ENCODE measurements at regions not wholly inside any gene's neighbourhood (a gene's known extent, or its start where the extent isn't known, plus 50 kb on each side); places are given as distances from the start of the nearest gene placed in this dataset.

DNA sequence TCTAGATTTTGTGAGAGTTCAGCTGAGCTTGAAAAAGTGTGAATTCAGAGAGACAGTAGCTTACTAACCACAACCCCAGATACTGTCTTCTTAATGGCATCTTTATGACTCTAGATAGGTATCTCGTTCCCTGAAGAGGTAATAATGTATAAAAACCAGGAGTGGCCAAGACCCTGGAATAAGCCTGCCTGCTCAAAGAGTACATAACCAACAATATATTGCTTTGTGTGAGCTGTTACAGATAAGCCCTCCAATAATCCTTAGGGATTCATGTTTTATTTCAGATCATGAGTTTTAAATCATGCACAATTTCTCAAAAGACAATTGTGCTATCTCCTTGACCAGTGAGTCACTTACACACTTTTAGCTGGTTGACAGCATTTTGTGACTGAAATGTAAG is 327.8 kb upstream of the ADGRB3 start:
- POLR2A ChIA-PET, result no interaction called here
- TF ChIP-seq ZNF510 (tag by site-specific recombination; IDR thresholded peaks at IDR 0.05; ENCODE audit: insufficient replicate concordance) (no peak), ZNF624 (tag by site-specific recombination; IDR thresholded peaks at IDR 0.05) (no peak)
- TF ChIP-seq, protein P1, sequence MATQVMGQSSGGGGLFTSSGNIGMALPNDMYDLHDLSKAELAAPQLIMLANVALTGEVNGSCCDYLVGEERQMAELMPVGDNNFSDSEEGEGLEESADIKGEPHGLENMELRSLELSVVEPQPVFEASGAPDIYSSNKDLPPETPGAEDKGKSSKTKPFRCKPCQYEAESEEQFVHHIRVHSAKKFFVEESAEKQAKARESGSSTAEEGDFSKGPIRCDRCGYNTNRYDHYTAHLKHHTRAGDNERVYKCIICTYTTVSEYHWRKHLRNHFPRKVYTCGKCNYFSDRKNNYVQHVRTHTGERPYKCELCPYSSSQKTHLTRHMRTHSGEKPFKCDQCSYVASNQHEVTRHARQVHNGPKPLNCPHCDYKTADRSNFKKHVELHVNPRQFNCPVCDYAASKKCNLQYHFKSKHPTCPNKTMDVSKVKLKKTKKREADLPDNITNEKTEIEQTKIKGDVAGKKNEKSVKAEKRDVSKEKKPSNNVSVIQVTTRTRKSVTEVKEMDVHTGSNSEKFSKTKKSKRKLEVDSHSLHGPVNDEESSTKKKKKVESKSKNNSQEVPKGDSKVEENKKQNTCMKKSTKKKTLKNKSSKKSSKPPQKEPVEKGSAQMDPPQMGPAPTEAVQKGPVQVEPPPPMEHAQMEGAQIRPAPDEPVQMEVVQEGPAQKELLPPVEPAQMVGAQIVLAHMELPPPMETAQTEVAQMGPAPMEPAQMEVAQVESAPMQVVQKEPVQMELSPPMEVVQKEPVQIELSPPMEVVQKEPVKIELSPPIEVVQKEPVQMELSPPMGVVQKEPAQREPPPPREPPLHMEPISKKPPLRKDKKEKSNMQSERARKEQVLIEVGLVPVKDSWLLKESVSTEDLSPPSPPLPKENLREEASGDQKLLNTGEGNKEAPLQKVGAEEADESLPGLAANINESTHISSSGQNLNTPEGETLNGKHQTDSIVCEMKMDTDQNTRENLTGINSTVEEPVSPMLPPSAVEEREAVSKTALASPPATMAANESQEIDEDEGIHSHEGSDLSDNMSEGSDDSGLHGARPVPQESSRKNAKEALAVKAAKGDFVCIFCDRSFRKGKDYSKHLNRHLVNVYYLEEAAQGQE (tag by site-specific recombination; IDR thresholded peaks at IDR 0.05), result no peak
- TF ChIP-seq, protein P2, sequence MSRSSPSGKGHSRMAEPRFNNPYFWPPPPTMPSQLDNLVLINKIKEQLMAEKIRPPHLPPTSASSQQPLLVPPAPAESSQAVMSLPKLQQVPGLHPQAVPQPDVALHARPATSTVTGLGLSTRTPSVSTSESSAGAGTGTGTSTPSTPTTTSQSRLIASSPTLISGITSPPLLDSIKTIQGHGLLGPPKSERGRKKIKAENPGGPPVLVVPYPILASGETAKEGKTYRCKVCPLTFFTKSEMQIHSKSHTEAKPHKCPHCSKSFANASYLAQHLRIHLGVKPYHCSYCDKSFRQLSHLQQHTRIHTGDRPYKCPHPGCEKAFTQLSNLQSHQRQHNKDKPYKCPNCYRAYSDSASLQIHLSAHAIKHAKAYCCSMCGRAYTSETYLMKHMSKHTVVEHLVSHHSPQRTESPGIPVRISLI (tag by site-specific recombination; IDR thresholded peaks at IDR 0.05), result no peak
- CTCF ChIA-PET, result no interaction called here
- H3K27ac ChIP-seq (ENCODE audit: extremely low read depth, low read depth, low read length), result no peak overlapping the region
- no peaks in the 10 kb centered on the region for H3K9me3 ChIP-seq (ENCODE audit: control insufficient read depth, insufficient read depth, low read depth, low read length)
- no peaks in the 10 kb centered on the region for H3K36me3 ChIP-seq (ENCODE audit: control insufficient read depth in 2 of 2, insufficient read depth in 1 of 2, low read length in 2 of 2)
- H3K4me3 ChIP-seq (ENCODE audit: low read depth, low read length), result no peak overlapping the region
- no peaks in the 10 kb centered on the region for H3K4me1 ChIP-seq (ENCODE audit: control insufficient read depth, insufficient read depth, low read length)

- Histone ChIP-seq H3K9me3 (ENCODE audit: control insufficient read depth, insufficient read depth, low read depth, low read length) (no peaks in the 10 kb centered on the region), H3K36me3 (ENCODE audit: control insufficient read depth in 2 of 2, insufficient read depth in 1 of 2, low read length in 2 of 2) (no peaks in the 10 kb centered on the region), H3K4me1 (ENCODE audit: control insufficient read depth, insufficient read depth, low read length) (no peaks in the 10 kb centered on the region), H3K27ac (ENCODE audit: extremely low read depth, low read depth, low read length) (no peak overlapping the region), H3K4me3 (ENCODE audit: low read depth, low read length) (no peak overlapping the region)
- POLR2A ChIA-PET, result no interaction called here
- CTCF ChIA-PET, result interaction anchor here (0.7 kb wide), 1 partner anchor 1880 kb away, joined by 3 read pairs; no protein-coding TSS in a partner anchor
- TF ChIP-seq MEIS1 (CRISPR knock-in tag; IDR thresholded peaks at IDR 0.05; ENCODE audit: borderline replicate concordance) (no peak), ZNF776 (tag by site-specific recombination; IDR thresholded peaks at IDR 0.05; ENCODE audit: borderline replicate concordance) (no peak), KLF1 (tag by site-specific recombination; IDR thresholded peaks at IDR 0.05) (no peak), ZNF292 (tag by site-specific recombination; IDR thresholded peaks at IDR 0.05; ENCODE audit: borderline replicate concordance, low read depth) (no peak), PRDM1 (tag by site-specific recombination; IDR thresholded peaks at IDR 0.05) (no peak), ZNF354C (tag by site-specific recombination; IDR thresholded peaks at IDR 0.05; ENCODE audit: borderline replicate concordance, low read depth) (no peak), ZNF639 (tag by site-specific recombination; IDR thresholded peaks at IDR 0.05) (no peak), OVOL3 (tag by site-specific recombination; IDR thresholded peaks at IDR 0.05) (no peak)
- TF ChIP-seq, protein P3, sequence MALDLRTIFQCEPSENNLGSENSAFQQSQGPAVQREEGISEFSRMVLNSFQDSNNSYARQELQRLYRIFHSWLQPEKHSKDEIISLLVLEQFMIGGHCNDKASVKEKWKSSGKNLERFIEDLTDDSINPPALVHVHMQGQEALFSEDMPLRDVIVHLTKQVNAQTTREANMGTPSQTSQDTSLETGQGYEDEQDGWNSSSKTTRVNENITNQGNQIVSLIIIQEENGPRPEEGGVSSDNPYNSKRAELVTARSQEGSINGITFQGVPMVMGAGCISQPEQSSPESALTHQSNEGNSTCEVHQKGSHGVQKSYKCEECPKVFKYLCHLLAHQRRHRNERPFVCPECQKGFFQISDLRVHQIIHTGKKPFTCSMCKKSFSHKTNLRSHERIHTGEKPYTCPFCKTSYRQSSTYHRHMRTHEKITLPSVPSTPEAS (tag by site-specific recombination; IDR thresholded peaks at IDR 0.05), result no peak
- TF ChIP-seq, protein P4, sequence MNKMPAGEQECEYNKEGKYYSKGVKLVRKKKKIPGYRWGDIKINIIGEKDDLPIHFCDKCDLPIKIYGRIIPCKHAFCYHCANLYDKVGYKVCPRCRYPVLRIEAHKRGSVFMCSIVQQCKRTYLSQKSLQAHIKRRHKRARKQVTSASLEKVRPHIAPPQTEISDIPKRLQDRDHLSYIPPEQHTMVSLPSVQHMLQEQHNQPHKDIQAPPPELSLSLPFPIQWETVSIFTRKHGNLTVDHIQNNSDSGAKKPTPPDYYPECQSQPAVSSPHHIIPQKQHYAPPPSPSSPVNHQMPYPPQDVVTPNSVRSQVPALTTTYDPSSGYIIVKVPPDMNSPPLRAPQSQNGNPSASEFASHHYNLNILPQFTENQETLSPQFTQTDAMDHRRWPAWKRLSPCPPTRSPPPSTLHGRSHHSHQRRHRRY (tag by site-specific recombination; IDR thresholded peaks at IDR 0.05), result no peak
Observed at GRCh38 chr6:68296126-68296525, 339.0 kb upstream of the ADGRB3 start.

All from HEK293 (cell line).